ENCODE measurements at regions not wholly inside any gene's neighbourhood (a gene's known extent, or its start where the extent isn't known, plus 50 kb on each side); places are given as distances from the start of the nearest gene placed in this dataset.

- Histone ChIP-seq H3K4me2 (ENCODE audit: control insufficient read depth, insufficient read depth) (no peak overlapping the region), H2AFZ (ENCODE audit: control insufficient read depth, low read depth, low read length) (no peak overlapping the region), H3K4me1 (ENCODE audit: control insufficient read depth, insufficient read depth, low read length) (no peaks in the 10 kb centered on the region), H3K4me3 (no peak overlapping the region), H3K9me3 (replicated peaks; ENCODE audit: control insufficient read depth, insufficient read depth, low read length) (no peaks in the 10 kb centered on the region), H3K27me3 (replicated peaks in 1 of 2; ENCODE audit: control insufficient read depth in 2 of 2, insufficient read depth in 2 of 2, low read length in 1 of 2) (peaks cover 0 to 1% of the 10 kb centered on the region in 2 experiments; a peak in 2 of 4 replicates), H3K36me3 (ENCODE audit: control insufficient read depth in 2 of 2, insufficient read depth in 2 of 2, low read length in 1 of 2) (no peaks in the 10 kb centered on the region), H3K9ac (ENCODE audit: control insufficient read depth, insufficient read depth, low read length) (no peak overlapping the region), H4K20me1 (ENCODE audit: control insufficient read depth, insufficient read depth) (no peaks in the 10 kb centered on the region), H3K27ac (ENCODE audit: control insufficient read depth, insufficient read depth) (no peak overlapping the region), H3K79me2 (ENCODE audit: control insufficient read depth, insufficient read depth, low read length) (no peaks in the 10 kb centered on the region)
- 42% methylated on average over 3 of the region's 3 CpGs for WGBS (ENCODE audit: insufficient coverage, insufficient replicate concordance, low lambda C conversion rate, missing lambda C conversion rate)
- POLR2A ChIA-PET: no interaction called here
- BruUV-seq (replicated peaks): no TSS peak
- in situ Hi-C loops (cut with MboI) (no loop called here), intact Hi-C loops (cut with micrococcal nuclease; ENCODE audit: unreplicated experiment) (no loop called here)
- SMC1A ChIA-PET (ENCODE audit: uncharacterized antibody, unreplicated experiment): no interaction called here
- ATAC-seq: no peak
- RAD21 ChIA-PET (ENCODE audit: unreplicated experiment): no interaction called here
- TF ChIP-seq IKZF1 (conservative IDR thresholded peaks at IDR 0.05) (no peak), TAF1 (IDR thresholded peaks at IDR 0.05; ENCODE audit: borderline replicate concordance, low read depth, low read length) (no peak), RAD21 (IDR thresholded peaks at IDR 0.05; ENCODE audit: insufficient read depth, low read depth, low read length) (no peak), IKZF2 (IDR thresholded peaks at IDR 0.05) (no peak), ZSCAN29 (IDR thresholded peaks at IDR 0.05) (no peak), RBBP5 (conservative IDR thresholded peaks at IDR 0.05) (no peak), ASH2L (IDR thresholded peaks at IDR 0.05; ENCODE audit: borderline replicate concordance, low read depth) (no peak), ZBTB40 (IDR thresholded peaks at IDR 0.05; ENCODE audit: borderline replicate concordance) (no peak), ZZZ3 (IDR thresholded peaks at IDR 0.05; ENCODE audit: control insufficient read depth, insufficient read length, low read depth) (no peak), MYB (IDR thresholded peaks at IDR 0.05; ENCODE audit: borderline replicate concordance, low read depth, low read length) (no peak), TARDBP (IDR thresholded peaks at IDR 0.05; ENCODE audit: borderline replicate concordance) (no peak), ZNF274 (IDR thresholded peaks at IDR 0.05; ENCODE audit: insufficient read depth, insufficient read length) (no peak)
- TF ChIP-seq, protein P1, sequence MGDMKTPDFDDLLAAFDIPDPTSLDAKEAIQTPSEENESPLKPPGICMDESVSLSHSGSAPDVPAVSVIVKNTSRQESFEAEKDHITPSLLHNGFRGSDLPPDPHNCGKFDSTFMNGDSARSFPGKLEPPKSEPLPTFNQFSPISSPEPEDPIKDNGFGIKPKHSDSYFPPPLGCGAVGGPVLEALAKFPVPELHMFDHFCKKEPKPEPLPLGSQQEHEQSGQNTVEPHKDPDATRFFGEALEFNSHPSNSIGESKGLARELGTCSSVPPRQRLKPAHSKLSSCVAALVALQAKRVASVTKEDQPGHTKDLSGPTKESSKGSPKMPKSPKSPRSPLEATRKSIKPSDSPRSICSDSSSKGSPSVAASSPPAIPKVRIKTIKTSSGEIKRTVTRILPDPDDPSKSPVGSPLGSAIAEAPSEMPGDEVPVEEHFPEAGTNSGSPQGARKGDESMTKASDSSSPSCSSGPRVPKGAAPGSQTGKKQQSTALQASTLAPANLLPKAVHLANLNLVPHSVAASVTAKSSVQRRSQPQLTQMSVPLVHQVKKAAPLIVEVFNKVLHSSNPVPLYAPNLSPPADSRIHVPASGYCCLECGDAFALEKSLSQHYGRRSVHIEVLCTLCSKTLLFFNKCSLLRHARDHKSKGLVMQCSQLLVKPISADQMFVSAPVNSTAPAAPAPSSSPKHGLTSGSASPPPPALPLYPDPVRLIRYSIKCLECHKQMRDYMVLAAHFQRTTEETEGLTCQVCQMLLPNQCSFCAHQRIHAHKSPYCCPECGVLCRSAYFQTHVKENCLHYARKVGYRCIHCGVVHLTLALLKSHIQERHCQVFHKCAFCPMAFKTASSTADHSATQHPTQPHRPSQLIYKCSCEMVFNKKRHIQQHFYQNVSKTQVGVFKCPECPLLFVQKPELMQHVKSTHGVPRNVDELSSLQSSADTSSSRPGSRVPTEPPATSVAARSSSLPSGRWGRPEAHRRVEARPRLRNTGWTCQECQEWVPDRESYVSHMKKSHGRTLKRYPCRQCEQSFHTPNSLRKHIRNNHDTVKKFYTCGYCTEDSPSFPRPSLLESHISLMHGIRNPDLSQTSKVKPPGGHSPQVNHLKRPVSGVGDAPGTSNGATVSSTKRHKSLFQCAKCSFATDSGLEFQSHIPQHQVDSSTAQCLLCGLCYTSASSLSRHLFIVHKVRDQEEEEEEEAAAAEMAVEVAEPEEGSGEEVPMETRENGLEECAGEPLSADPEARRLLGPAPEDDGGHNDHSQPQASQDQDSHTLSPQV (IDR thresholded peaks at IDR 0.05): no peak
- DNase-seq (ENCODE audit: low read depth, low spot score): no peak
- FAIRE-seq: no peak
- CTCF ChIA-PET: no interaction called here
Measured at GRCh38 chr1:201625226-201625761, 86.4 kb downstream of the NAV1 start.

Data from GM12878 (cell line).